ENCODE measurements at regions not wholly inside any gene's neighbourhood (a gene's known extent, or its start where the extent isn't known, plus 50 kb on each side); places are given as distances from the start of the nearest gene placed in this dataset.

GRCh38 chr7:32264702-32265284 lies 194.6 kb upstream of the PDE1C start:
- Histone ChIP-seq H3K9me3 (no peaks in the 10 kb centered on the region), H3K36me3 (no peaks in the 10 kb centered on the region), H3K27me3 (no peaks in the 10 kb centered on the region), H3K27ac (no peak overlapping the region), H3K4me3 (no peak overlapping the region), H3K4me1 (no peaks in the 10 kb centered on the region)
- no peak for TF ChIP-seq CTCF (IDR thresholded peaks at IDR 0.05)
- intact Hi-C loops (cut with DNase I): no loop called here
- DNase-seq (ENCODE audit: low spot score in 2 of 2): no peak

- Histone ChIP-seq H3K4me1 (no peaks in the 10 kb centered on the region), H3K27me3 (no peaks in the 10 kb centered on the region), H3K27ac (no peak overlapping the region), H3K9me3 (no peaks in the 10 kb centered on the region), H3K4me3 (no peak overlapping the region), H3K36me3 (no peaks in the 10 kb centered on the region)
- TF ChIP-seq CTCF (IDR thresholded peaks at IDR 0.05): no peak
- no peak for DNase-seq (ENCODE audit: low spot score in 2 of 2)
- intact Hi-C loops (cut with DNase I): no loop called here
These were observed 193.4 kb upstream of the PDE1C start for GRCh38 chr7:32263611-32264010.

- Histone ChIP-seq H3K9me3 (no peaks in the 10 kb centered on the region), H3K4me1 (no peaks in the 10 kb centered on the region), H3K27me3 (no peaks in the 10 kb centered on the region), H3K27ac (no peak overlapping the region), H3K36me3 (no peaks in the 10 kb centered on the region), H3K4me3 (no peak overlapping the region)
- intact Hi-C loops (cut with DNase I): no loop called here
- TF ChIP-seq CTCF (IDR thresholded peaks at IDR 0.05): no peak
- no peak for DNase-seq (ENCODE audit: low spot score in 2 of 2)
These were observed 192.1 kb upstream of the PDE1C start for GRCh38 chr7:32262315-32262714.

- Histone ChIP-seq H3K36me3 (no peaks in the 10 kb centered on the region), H3K9me3 (no peaks in the 10 kb centered on the region), H3K27me3 (no peaks in the 10 kb centered on the region), H3K4me3 (no peak overlapping the region), H3K4me1 (no peaks in the 10 kb centered on the region), H3K27ac (no peak overlapping the region)
- DNase-seq (ENCODE audit: low spot score in 2 of 2): no peak
- TF ChIP-seq CTCF (IDR thresholded peaks at IDR 0.05): no peak
- intact Hi-C loops (cut with DNase I): no loop called here
These were observed 189.9 kb upstream of the PDE1C start for GRCh38 chr7:32259931-32260596.

GRCh38 chr7:32258265-32258664 lies 188.1 kb upstream of the PDE1C start:
- Histone ChIP-seq H3K36me3 (no peaks in the 10 kb centered on the region), H3K4me3 (no peak overlapping the region), H3K27me3 (no peaks in the 10 kb centered on the region), H3K9me3 (no peaks in the 10 kb centered on the region), H3K4me1 (no peaks in the 10 kb centered on the region), H3K27ac (no peak overlapping the region)
- TF ChIP-seq CTCF (IDR thresholded peaks at IDR 0.05): no peak
- intact Hi-C loops (cut with DNase I): no loop called here
- no peak for DNase-seq (ENCODE audit: low spot score in 2 of 2)
